GM23338 (cell line): ENCODE measurements at regions not wholly inside any gene's neighbourhood (a gene's known extent, or its start where the extent isn't known, plus 50 kb on each side); places are given as distances from the start of the nearest gene placed in this dataset.

Experiments used
- CREB1 ChIP-seq: fragments of 250-450 bp; sonication (Bioruptor Pico); IDR thresholded peaks from 2 replicates; pipeline ENCODE4 v1.5.0; 2020; ENCODE audit warnings: low read depth, mild to moderate bottlenecking, moderate library complexity
- CTCF ChIP-seq, 2 experiments: fragments of 200-600 bp in 1 of 2; sonication (generic) in 1 of 2; conservative IDR thresholded peaks; 2 replicates each; pipeline versions ENCODE4 v1.5.1 to v1.6.1; 2016 to 2017; ENCODE audit warnings: antibody characterized with exemption in 2 of 2, low read depth in 2 of 2, mild to moderate bottlenecking in 2 of 2, moderate library complexity in 1 of 2
- EZH2 ChIP-seq: fragments of 200-600 bp; sonication (generic); IDR thresholded peaks from one replicate; pipeline ENCODE4 v1.8.0; 2017; ENCODE audit warnings: antibody characterized with exemption, mild to moderate bottlenecking, low read depth; ENCODE audit not compliant: unreplicated experiment
- EZH2phosphoT487 ChIP-seq: fragments of 200-600 bp; sonication (generic); IDR thresholded peaks from one replicate; pipeline ENCODE4 v1.8.1; 2018; ENCODE audit warnings: antibody characterized with exemption; ENCODE audit not compliant: unreplicated experiment
- POLR2AphosphoS5 ChIP-seq: IDR thresholded peaks from 2 replicates; pipeline ENCODE4 v1.6.1; 2016; ENCODE audit warnings: antibody characterized with exemption, low read depth
- REST ChIP-seq: IDR thresholded peaks from one replicate; pipeline ENCODE4 v1.6.1; 2018; ENCODE audit warnings: antibody characterized with exemption; ENCODE audit not compliant: unreplicated experiment
- ZNF462 ChIP-seq: fragments of 250-450 bp; sonication (Bioruptor Pico); IDR thresholded peaks from 2 replicates; pipeline ENCODE4 v1.5.0; 2020; ENCODE audit warnings: mild to moderate bottlenecking, moderate library complexity

GRCh38 chr1:177883581-177883980, 86.3 kb downstream of the SEC16B start:
- no peak for TF ChIP-seq CTCF (conservative IDR thresholded peaks at IDR 0.05; ENCODE audit: low read depth in 2 of 2)
- no peak for TF ChIP-seq POLR2AphosphoS5
- TF ChIP-seq REST: no peak
- TF ChIP-seq EZH2phosphoT487: no peak
- no peak for TF ChIP-seq ZNF462
- TF ChIP-seq EZH2: no peak
- no peak for TF ChIP-seq CREB1
